ENCODE measurements at regions not wholly inside any gene's neighbourhood (a gene's known extent, or its start where the extent isn't known, plus 50 kb on each side); places are given as distances from the start of the nearest gene placed in this dataset.

DNA sequence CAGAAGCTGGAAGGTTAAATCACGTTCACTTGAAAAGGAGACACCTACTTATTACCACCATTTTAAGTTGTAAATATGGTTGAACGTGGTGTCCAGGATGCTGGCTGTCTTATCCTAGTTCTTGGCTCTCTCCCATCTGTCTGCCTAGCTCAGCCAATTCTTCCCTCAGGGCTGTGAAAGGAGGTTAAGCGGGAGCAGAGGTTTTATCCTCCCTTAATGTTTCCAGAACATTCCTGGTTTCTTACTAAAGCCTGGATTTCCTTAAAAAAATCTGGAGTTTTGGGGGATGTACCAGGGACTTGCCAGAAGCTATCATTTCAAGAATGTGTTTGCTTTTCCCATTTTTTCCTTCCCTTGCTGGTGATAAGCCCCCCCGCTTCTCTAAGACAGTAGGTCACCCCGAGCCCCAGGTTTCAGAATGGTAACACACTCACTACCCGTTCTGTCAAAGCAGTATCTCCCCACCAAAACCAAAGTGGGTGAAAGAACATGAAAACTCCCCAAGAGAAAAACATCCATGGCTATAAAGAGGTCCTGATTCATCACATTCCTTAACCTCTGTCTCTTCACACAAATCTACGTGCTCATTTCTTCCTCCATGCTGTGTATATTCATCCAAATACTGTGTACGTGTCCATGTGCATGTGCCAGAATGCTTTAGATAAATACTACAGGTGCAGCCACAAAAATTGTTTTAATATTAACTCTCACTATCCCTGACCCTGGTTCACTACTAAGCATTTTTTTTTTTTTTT, 114.7 kb downstream of the MAP3K21 start:
- TF ChIP-seq, protein P1, sequence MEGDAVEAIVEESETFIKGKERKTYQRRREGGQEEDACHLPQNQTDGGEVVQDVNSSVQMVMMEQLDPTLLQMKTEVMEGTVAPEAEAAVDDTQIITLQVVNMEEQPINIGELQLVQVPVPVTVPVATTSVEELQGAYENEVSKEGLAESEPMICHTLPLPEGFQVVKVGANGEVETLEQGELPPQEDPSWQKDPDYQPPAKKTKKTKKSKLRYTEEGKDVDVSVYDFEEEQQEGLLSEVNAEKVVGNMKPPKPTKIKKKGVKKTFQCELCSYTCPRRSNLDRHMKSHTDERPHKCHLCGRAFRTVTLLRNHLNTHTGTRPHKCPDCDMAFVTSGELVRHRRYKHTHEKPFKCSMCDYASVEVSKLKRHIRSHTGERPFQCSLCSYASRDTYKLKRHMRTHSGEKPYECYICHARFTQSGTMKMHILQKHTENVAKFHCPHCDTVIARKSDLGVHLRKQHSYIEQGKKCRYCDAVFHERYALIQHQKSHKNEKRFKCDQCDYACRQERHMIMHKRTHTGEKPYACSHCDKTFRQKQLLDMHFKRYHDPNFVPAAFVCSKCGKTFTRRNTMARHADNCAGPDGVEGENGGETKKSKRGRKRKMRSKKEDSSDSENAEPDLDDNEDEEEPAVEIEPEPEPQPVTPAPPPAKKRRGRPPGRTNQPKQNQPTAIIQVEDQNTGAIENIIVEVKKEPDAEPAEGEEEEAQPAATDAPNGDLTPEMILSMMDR (IDR thresholded peaks at IDR 0.05), result no peak
- TF ChIP-seq POLR2A (IDR thresholded peaks at IDR 0.05), result no peak

Measured in body of pancreas (tissue), 4 donors.